Endodermal cell (in vitro differentiated cells): ENCODE measurements at regions not wholly inside any gene's neighbourhood (a gene's known extent, or its start where the extent isn't known, plus 50 kb on each side); places are given as distances from the start of the nearest gene placed in this dataset.

Experiments
- DNase-seq: peaks from one replicate; pipeline ENCODE4 v3.0.0-alpha.2; 2017
- H3K27ac ChIP-seq: 2 replicates; pipeline ENCODE4 v1.5.1; 2013; ENCODE audit warnings: mild to moderate bottlenecking, low read depth, low read length, moderate library complexity
- H3K27me3 ChIP-seq: 2 replicates; pipeline ENCODE4 v1.6.1; 2013; ENCODE audit warnings: mild to moderate bottlenecking, low read length, moderate library complexity; ENCODE audit not compliant: insufficient read depth, control insufficient read depth, poor library complexity, severe bottlenecking
- H3K36me3 ChIP-seq: 2 replicates; pipeline ENCODE4 v1.7.0; 2013; ENCODE audit warnings: mild to moderate bottlenecking, low read length, moderate library complexity; ENCODE audit not compliant: control insufficient read depth, insufficient read depth
- H3K4me1 ChIP-seq: one replicate; pipeline ENCODE4 v1.7.0; 2013; ENCODE audit warnings: low read length; ENCODE audit not compliant: control insufficient read depth, insufficient read depth
- H3K4me3 ChIP-seq: 2 replicates; pipeline ENCODE4 v1.5.1; 2013; ENCODE audit warnings: mild to moderate bottlenecking, low read length, moderate library complexity
- H3K9ac ChIP-seq: 2 replicates; pipeline ENCODE4 v1.6.1; 2013; ENCODE audit warnings: mild to moderate bottlenecking, low read length, moderate library complexity; ENCODE audit not compliant: poor library complexity, severe bottlenecking; ENCODE audit errors: extremely low read depth
- H3K9me3 ChIP-seq: 2 replicates; pipeline ENCODE4 v1.6.1; 2013; ENCODE audit warnings: mild to moderate bottlenecking, low read length, moderate library complexity; ENCODE audit not compliant: control insufficient read depth
- H3K27ac Mint-ChIP-seq: 2 replicates; pipeline ENCODE4 v1.8.0; 2020; ENCODE audit warnings: mixed read lengths
- H3K27me3 Mint-ChIP-seq: 2 replicates; pipeline ENCODE4 v1.8.0; 2021; ENCODE audit warnings: mild to moderate bottlenecking, mixed read lengths; ENCODE audit not compliant: insufficient read depth
- H3K36me3 Mint-ChIP-seq: 2 replicates; pipeline ENCODE4 v1.8.0; 2020; ENCODE audit warnings: low read depth, mixed read lengths
- H3K4me1 Mint-ChIP-seq: 2 replicates; pipeline ENCODE4 v1.8.0; 2020; ENCODE audit warnings: mixed read lengths
- H3K4me3 Mint-ChIP-seq: 2 replicates; pipeline ENCODE4 v1.8.0; 2020; ENCODE audit warnings: mild to moderate bottlenecking, moderate library complexity, mixed read lengths
- H3K9me3 Mint-ChIP-seq: 2 replicates; pipeline ENCODE4 v1.8.0; 2020; ENCODE audit warnings: mild to moderate bottlenecking, mixed read lengths
- CTCF ChIP-seq: fragments of 200-600 bp; sonication (generic); conservative IDR thresholded peaks from 2 replicates; pipeline ENCODE4 v1.5.0; 2021; ENCODE audit warnings: antibody characterized with exemption, mild to moderate bottlenecking
- WGBS, 2 experiments: methylation state at CpG; one replicate each; pipeline versions ENCODE4 v1.1.5 to v1.1.7; 2013; ENCODE audit warnings: missing lambda C conversion rate in 2 of 2, mixed read lengths in 1 of 2; ENCODE audit not compliant: insufficient coverage in 1 of 2, insufficient read length in 1 of 2; 5-methylcytosine and 5-hydroxymethylcytosine counted together

- no peak for TF ChIP-seq CTCF
- peaks cover 26% of the 10 kb centered on the region for H3K4me1 Mint-ChIP-seq
- H3K4me1 ChIP-seq = peaks cover 6% of the 10 kb centered on the region
- H3K27ac ChIP-seq = no peak overlapping the region
- DNase-seq = peak; percentile 13
- H3K9me3 Mint-ChIP-seq = no peaks in the 10 kb centered on the region
- H3K36me3 ChIP-seq = no peaks in the 10 kb centered on the region
- H3K4me3 ChIP-seq = no peak overlapping the region
- H3K27me3 ChIP-seq = no peaks in the 10 kb centered on the region
- no peak overlapping the region for H3K9ac ChIP-seq
- H3K9me3 ChIP-seq = no peaks in the 10 kb centered on the region
- no peak overlapping the region for H3K4me3 Mint-ChIP-seq
- no peak overlapping the region for H3K27ac Mint-ChIP-seq
- H3K36me3 Mint-ChIP-seq = no peaks in the 10 kb centered on the region
- H3K27me3 Mint-ChIP-seq = no peaks in the 10 kb centered on the region
- 78 to 82% methylated on average over 4 of the region's 4 CpGs for WGBS, 2 experiments
These were observed 222.2 kb downstream of the MYCN start for GRCh38 chr2:16162491-16163040.

- no peak overlapping the region for H3K9ac ChIP-seq
- no peak overlapping the region for H3K4me3 Mint-ChIP-seq
- H3K4me3 ChIP-seq = no peak overlapping the region
- H3K36me3 ChIP-seq = no peaks in the 10 kb centered on the region
- H3K27ac Mint-ChIP-seq = no peak overlapping the region
- H3K4me1 Mint-ChIP-seq = peaks cover 20% of the 10 kb centered on the region
- no peaks in the 10 kb centered on the region for H3K9me3 ChIP-seq
- H3K9me3 Mint-ChIP-seq = no peaks in the 10 kb centered on the region
- 94 to 97% methylated on average over 3 to 5 of the region's 5 CpGs for WGBS, 2 experiments
- TF ChIP-seq CTCF = no peak
- no peaks in the 10 kb centered on the region for H3K27me3 Mint-ChIP-seq
- H3K27me3 ChIP-seq = no peaks in the 10 kb centered on the region
- peaks cover 6% of the 10 kb centered on the region for H3K4me1 ChIP-seq
- DNase-seq = peak; percentile 17
- H3K36me3 Mint-ChIP-seq = no peaks in the 10 kb centered on the region
- no peak overlapping the region for H3K27ac ChIP-seq
These were observed 221.6 kb downstream of the MYCN start for GRCh38 chr2:16161768-16162490.

GRCh38 chr2:16161085-16161565 lies 220.8 kb downstream of the MYCN start:
- Histone ChIP-seq H3K36me3 (no peaks in the 10 kb centered on the region), H3K4me1 (peaks cover under 1% of the 10 kb centered on the region), H3K9me3 (no peaks in the 10 kb centered on the region), H3K9ac (no peak overlapping the region), H3K4me3 (no peak overlapping the region), H3K27me3 (no peaks in the 10 kb centered on the region), H3K27ac (no peak overlapping the region)
- no peaks in the 10 kb centered on the region for H3K27me3 Mint-ChIP-seq
- H3K4me1 Mint-ChIP-seq = peaks cover 12% of the 10 kb centered on the region
- no peak for DNase-seq
- TF ChIP-seq CTCF = no peak
- no peak overlapping the region for H3K27ac Mint-ChIP-seq
- H3K4me3 Mint-ChIP-seq = no peak overlapping the region
- WGBS, 2 experiments = 43 to 100% methylated on average over 1 to 2 of the region's 2 CpGs
- H3K9me3 Mint-ChIP-seq = no peaks in the 10 kb centered on the region
- H3K36me3 Mint-ChIP-seq = no peaks in the 10 kb centered on the region
